ENCODE measurements at regions not wholly inside any gene's neighbourhood (a gene's known extent, or its start where the extent isn't known, plus 50 kb on each side); places are given as distances from the start of the nearest gene placed in this dataset.

- TF ChIP-seq CTCF (IDR thresholded peaks at IDR 0.05; ENCODE audit: insufficient read depth, low read length) (no peak), GABPA (IDR thresholded peaks at IDR 0.05; ENCODE audit: low read depth) (no peak)
These were observed 246.1 kb upstream of the ATP10A start for GRCh38 chr15:26109203-26109602.

Data from HL-60 (cell line).